HG03460 (cell line): ENCODE measurements at regions not wholly inside any gene's neighbourhood (a gene's known extent, or its start where the extent isn't known, plus 50 kb on each side); places are given as distances from the start of the nearest gene placed in this dataset.

Source experiments
- ATAC-seq: cut with Tn5 transposase; IDR thresholded peaks from one replicate; pipeline ENCODE4 v1.9.1; 2021; ENCODE audit not compliant: unreplicated experiment

DNA sequence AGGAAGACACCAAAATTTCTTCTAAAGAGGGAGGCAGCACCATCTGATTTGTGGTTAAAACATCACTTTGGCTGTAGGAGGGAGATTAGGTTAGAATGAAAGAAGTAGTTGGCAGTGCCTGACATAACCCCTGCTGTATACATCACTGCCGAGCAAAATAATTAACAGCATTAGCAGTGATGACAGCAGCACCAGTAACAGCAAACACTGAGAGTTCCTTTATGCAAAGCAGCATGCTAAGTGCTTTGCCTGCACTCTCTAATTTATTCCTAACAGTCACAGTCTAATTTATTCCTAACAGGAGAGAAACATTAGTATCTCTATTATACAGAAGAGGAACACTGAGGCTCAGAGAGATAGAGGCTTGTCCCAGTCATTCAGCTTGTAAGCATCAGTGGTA lies 1469.7 kb downstream of the AACS start:
- ATAC-seq = no peak

DNA sequence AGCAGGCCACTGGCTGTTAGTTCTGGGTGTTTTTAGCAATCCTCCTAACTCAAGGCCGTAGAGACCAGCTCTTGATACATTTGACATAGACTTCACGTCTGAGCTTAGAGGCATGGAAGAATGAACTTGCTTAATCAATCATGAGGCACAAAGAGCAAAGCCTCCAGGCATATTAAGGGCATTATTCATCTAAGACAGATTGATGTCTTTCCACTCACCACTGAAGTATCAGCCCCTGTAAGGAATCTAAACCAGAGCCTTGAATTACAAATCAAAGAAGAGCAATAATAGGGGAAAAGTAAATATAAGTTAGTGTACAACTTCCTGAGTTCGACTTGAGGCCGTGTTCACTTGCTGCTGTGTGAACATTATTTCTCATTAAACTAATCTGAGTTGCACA lies 1470.7 kb downstream of the AACS start:
- no peak for ATAC-seq

GRCh38 chr12:126537961-126538530 lies 1472.8 kb downstream of the AACS start:
- ATAC-seq = no peak

- ATAC-seq = no peak
These were observed 1473.7 kb downstream of the AACS start for GRCh38 chr12:126538888-126539287.

- ATAC-seq = no peak
These were observed 1480.2 kb downstream of the AACS start for GRCh38 chr12:126545411-126545810.

DNA sequence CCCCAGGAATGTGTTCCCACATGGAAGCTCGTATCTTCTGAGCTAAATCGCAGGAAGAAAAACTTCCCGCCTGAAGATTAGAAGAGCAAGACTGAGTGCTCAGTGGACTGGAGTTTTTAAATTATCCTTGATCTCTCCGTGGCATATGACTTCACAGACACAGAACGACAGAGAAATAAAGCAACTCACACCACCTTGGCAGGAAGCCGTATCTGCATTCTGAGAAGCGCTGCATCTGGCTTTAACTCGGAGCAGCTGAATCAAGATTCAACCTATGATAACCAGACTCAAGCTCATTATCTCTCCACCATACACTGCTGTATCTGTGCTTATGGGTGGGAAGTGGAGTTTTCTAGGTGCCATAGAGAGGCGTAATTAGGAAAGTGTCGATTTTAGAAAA lies 1482.7 kb downstream of the AACS start:
- ATAC-seq = no peak

DNA sequence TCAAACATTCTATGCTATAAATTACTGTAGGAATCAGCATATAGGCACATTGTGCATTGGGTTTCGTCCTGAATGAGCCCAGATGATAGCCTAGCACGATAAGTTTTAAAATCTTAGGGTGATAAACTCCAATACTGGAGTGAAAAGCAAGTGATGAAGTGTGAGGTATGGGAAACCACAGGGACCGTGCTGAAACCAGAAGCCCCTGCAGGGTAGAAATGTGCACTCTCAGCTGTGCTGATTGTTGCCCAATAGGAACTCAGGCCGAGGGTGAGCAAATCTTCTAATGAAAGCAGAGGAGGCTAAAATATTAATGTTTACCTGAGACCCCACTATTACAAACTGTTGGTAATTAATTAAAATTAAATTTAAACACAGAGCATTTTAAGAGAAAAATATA lies 1486.6 kb downstream of the AACS start:
- ATAC-seq = no peak

- no peak for ATAC-seq
These were observed 1489.4 kb downstream of the AACS start for GRCh38 chr12:126554625-126555024.

- ATAC-seq = no peak
These were observed 1492.4 kb downstream of the AACS start for GRCh38 chr12:126557659-126558058.

- ATAC-seq = no peak
These were observed 1493.0 kb downstream of the AACS start for GRCh38 chr12:126558219-126558618.

DNA sequence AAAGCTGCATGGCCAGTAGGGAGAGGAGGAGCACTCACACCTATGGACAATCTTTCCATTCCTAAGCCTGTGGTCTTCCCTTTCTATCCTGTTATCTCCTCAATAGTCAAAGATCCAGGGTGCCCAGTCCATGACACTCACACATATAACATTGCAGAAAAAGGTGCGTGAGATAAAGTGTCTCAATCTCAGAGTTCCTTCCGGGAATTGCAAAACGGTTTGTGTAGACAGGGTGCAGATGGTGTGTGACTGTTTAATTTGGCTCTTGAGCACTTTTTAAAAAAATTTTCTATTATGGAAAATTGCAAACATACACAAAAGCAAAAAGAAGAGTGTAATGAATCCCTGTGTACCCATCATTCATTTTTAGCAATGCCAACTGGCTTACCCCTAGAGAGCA lies 1493.6 kb downstream of the AACS start:
- no peak for ATAC-seq

GRCh38 chr12:126567016-126567415 lies 1501.8 kb downstream of the AACS start:
- no peak for ATAC-seq

- ATAC-seq = no peak
These were observed 1504.5 kb downstream of the AACS start for GRCh38 chr12:126569706-126570105.

- no peak for ATAC-seq
These were observed 1505.3 kb downstream of the AACS start for GRCh38 chr12:126570566-126570965.

DNA sequence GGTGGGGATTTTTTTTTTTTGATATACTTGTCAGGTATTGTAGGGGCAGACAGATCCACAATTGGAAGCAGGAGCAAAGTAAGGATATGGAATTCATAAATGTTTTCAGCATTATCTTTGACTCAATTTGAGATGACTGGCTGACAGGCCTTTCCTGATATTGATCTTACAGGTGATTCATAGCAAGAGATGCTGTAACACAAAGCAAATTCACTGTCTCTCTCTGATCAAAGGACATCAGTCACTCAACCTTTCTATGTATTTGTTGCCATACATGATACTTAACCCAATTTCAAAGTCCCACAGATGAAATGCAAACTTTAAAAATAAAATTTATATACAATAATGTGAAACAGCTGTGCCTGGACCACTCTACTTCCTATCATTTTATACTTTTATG lies 1506.9 kb downstream of the AACS start:
- ATAC-seq = no peak

DNA sequence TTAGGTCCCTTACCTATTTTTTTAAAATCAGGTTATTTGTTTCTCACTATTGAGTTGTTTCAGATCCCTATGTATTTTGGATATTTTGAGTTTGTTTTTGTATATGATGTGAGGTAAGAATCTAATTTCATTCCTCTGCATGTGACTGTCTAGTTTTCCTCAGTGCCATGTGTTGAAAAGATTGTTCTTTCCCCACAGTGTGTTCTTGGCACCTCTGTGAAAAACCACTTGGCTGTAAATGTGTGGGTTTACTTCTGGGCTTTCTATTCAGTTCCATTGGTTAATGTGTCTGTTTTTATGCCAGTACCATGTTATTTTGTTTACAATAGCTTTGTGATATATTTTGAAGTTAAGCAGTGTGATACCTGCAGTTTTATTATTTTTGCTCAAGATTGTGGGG lies 1516.4 kb downstream of the AACS start:
- ATAC-seq = no peak

DNA sequence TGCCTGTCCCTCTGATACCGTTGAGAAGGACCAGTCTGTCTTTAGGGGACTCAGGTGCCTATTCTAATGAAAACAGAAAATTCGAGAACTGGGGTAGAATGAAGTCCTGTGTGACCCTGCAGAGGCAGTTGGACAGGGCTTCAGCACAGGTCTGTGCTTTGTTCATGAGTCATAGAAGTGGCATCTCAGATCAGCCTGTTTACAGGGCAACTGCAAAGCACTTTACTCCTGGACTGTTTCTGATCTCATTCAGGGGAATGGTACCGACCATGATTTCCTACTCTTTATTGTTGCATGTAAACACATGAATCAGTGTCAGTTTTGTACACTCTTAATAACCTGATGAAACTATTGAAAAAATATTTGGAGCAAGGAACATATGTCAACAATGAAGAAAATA lies 1517.0 kb downstream of the AACS start:
- ATAC-seq = no peak

DNA sequence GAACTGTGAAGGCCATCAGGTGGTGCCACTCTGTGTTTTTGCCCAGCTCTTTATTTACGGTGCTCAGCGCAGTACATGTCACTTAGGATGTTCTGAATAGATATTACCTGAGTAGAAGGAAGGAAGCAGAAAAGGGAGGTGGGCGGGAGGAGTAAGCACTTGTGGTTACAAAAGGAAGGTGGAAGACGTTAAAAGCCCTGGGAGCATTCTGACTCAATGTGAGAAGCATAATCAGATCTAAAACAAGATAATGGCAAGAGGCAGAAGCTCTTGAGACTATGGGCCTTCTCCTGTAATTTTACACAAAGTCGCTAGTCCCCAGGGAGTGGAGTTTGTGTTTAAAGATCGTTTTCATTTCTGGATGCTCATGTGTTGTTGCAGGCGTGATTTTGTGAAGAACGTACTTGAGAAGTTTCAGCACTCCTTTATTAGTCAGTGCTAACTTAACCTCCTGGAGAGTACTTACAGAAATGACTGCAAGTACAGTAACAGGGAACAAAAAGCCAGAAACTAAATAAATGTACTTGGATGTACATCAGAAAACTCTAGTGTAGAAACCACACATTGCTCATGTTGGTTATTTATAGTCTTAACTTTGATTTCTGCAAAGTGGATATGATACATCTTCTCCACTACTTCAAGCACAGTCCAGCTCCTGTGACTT lies 1523.5 kb downstream of the AACS start:
- ATAC-seq = no peak

DNA sequence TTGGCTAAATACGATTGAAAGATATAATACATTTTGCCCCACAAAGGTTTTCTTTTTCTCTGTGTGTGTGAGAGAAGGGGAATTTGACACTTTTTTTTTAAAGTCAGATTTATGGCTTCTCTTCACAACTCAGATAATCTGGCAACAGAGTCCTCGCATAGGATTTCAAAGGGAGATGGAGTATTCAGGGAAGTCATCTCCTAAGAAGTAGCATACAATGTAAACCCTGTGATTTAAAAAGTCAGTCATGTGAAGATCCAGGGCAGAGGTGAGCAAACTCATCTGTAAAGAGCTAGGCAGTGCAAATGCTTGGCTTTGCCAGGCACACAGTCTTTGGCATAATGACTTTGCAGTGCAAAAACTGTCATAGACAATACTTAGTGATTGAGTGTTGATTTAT lies 1526.3 kb downstream of the AACS start:
- ATAC-seq = no peak

DNA sequence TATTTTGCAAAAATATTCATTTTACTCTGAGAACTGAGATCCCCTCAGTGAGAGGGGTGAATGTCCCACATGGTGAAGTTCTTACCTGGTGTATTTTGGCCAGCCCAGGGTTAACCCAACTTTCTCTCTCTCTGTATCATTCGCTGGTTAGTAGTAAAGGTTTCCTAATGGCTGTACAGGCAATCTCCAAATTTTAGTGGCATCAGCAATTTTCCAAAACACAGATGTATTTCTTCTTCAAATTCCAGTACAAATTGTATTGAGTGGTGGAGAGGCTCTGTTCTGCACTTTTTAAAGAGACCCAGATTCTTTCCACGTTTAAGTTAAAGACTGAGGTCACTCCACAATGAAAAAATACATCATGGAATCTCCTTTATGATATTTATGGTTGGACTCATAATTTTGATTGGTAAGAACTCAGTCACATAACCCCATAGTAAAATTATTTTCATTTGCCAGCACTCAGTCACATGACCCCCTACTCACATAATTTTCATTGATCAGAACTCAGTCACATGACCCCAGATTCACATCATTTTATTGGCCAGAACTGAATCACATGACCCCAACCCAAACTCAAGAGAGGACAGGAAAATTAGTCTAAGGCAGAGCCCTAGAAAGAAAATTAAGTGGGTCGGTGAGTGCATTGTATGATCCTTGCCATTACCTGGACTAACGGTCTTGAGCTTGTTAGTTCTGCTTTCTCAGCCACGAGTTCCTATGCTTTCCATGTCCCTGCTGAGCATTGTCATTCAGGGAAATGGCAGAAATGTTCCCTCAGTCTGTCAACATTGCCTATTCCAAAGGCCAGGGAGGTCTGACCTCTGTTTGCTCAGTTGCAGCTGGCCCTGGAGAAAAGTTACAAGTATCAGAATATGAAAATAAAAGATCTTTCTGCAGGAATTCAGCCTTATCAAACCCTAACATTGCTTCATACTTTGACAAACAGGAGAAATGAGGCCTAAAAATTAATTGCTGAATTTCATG lies 1536.2 kb downstream of the AACS start:
- ATAC-seq = no peak

DNA sequence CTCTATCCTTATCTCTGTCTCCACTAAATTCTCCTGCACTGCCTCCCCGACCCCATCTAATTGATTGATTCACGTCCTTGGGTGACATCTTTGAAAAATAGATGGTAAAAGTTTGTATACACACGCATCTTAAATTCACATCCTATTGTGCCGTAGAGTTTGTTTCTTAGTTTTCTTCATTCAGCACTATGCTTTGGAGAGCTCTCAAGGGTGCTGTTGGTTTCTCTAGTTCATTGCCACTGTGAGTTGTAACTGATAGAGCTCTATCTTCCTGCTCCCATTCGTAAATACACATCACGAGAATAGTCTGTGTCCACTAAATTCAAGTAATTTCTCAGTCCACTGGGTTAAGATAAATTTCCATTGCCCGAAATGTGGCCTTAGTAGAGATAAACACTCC lies 1537.4 kb downstream of the AACS start:
- no peak for ATAC-seq

DNA sequence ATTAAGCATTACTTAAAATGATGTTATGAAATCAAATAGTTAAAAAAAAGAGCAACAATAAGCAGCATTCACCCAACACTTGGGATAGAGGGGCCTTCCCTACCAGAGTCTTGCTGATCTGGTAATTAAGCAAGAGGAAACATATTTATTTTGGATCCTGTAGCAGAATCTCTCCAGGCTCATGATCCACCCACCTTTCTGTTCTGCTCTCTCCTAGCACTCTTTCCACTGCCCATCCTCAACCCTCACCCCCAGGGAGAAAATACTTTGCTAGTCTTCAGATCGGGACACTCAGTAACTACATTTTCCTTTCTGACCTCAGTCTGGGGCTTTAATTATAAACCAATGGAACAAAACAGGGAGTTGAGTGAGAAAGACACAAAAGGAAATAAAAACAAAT lies 1541.9 kb downstream of the AACS start:
- no peak for ATAC-seq
